HG02571 (cell line): ENCODE measurements at regions not wholly inside any gene's neighbourhood (a gene's known extent, or its start where the extent isn't known, plus 50 kb on each side); places are given as distances from the start of the nearest gene placed in this dataset.

Experiments used
- ATAC-seq: cut with Tn5 transposase; IDR thresholded peaks from one replicate; pipeline ENCODE4 v1.9.1; 2021; ENCODE audit warnings: mild to moderate bottlenecking, moderate library complexity; ENCODE audit not compliant: unreplicated experiment

DNA sequence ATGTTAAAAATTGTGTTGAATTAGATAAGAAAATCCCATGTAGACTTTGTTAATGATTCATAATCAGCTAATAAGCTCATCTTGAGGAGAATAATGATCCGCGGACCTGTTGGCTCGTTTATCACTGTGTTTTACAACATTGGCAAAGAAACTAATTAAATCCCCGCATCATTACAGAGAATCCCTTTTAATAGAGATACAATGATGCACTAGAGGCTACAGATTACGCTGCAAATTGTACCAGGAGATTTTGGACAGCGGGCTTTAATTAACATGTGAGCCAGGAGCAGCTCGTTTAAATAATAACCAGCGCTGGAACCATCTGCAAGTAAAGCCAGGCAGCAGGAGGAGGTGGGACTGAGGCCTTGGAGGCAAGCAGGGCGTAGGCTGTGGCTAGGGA, 280.3 kb upstream of the POU3F1 start:
- ATAC-seq, result no peak

DNA sequence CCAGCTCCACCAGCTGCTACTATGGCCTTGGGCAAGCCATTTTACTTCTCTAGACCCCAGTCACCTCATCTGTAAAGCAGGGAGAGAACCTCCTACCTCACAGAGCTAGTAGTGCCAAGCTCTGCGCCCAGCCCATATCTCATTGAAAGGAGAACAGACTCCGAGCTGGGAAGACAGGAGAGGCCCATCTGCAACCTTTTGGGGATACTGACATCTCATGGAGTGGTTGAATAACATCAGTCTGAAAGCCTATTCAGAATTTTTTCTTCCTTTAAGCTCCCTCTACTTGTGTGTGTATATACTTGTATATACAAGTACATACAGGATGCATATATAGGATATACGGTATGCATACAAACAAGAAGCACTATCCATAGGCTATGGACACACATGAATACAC, 279.5 kb upstream of the POU3F1 start:
- ATAC-seq, result no peak

DNA sequence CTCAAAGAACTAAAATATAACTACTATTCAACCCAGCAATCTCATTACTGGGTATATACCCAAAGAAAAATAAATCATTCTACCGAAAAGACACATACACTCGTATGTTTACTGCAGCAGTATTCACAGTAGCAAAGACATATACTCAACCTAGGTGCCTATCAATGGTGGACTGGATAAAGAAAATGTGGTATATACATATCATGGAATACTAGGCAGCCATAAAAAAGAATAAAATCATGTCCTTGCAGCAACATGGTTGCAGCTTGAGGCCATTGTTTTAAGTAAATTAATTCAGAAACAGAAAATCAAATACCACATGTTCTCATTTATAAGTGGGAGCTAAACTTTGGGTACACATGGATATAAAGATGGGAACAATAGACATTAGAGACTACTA, 266.2 kb upstream of the POU3F1 start:
- ATAC-seq, result no peak

DNA sequence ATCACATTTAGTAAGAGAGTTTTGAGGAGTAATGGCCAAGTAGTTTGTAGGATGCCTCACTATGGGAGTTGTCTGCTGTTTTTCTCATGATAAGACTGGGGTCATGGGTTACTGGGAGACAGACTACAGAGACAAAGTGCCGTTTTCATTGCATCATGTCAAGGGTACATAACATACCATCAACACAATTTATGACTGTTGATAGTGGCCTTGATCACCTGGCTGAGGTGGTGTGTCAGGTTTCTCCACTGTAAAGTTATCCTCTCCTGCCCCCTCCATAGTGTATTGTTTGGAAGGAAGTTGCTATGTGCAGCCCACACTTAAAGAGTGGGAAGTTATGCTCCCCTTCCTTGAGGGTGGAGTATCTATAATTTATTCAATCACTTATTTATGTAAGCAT, 263.5 kb upstream of the POU3F1 start:
- no peak for ATAC-seq

DNA sequence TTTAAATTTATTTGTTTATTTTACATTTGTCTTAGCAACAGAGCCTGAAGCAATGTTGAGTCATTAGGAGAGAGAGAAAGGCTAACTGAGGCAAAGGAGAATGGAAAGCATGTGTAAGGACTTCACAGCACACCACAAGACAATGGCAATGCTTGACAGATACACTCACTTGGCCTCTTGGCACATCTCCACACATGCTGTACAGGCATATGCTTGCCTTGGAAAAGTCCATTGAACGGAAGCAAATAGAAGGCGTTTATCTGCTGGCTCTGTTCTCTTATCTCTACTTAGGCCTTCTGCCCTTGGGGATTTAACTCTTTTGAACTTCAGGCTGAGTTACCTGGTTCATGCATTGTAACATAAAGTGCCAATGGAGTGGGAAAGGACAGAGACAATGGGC, 262.2 kb upstream of the POU3F1 start:
- no peak for ATAC-seq

DNA sequence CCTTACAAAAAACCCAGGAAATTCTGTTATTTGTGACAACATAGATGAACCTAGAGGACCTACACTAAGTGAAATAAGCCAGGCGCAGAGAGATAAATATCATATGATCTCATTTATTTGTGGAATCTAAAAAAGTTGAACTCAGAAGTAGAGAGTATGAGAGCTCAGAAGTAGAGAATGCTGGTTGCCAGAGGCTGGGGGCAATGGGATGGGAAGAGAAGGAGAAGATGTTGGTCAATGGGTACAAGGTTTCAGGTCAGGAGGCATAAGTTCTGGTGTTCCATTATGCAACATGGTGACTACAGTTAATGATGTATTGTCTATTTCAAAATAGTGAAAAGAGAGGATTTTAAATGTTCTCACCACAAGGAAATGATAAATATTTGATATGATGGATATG, 259.1 kb upstream of the POU3F1 start:
- ATAC-seq, result no peak

DNA sequence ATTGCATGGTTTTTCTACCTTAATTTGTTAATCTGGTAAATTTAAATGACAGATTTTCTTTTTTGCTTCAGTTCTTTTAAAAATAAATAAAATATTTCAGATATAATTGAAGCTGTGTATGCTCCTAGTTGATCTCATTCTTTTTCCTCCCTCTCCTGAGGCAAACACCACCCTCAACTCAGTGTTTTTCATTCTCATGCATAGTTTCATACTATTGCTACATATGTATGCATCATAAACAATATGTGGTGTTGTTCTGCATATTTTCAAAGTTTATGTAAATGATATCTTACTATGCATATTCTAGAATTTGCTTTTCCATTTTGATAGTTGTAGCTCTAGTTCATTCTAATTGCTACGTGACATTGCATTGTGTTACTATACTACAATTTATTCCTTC, 257.2 kb upstream of the POU3F1 start:
- no peak for ATAC-seq

DNA sequence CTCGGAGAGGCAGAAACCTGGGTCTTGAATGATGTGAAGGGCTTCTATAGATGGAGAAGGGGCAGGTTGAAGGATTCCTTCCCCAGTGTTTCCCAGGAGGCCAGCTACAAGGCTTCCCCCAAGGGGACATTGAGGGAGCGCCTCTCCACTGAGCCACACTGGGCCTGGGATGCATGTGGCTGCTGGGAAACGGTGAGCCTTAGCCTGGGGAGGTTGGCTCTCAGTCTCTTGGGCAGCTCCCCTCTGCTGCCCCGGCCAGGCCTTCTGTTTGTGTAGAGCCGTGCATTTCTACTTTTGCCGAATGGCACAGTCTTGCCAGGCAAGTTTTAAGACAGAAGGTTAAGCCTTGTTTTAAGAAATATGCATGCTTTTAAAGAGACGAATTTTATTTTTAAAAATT, 254.4 kb upstream of the POU3F1 start:
- no peak for ATAC-seq

DNA sequence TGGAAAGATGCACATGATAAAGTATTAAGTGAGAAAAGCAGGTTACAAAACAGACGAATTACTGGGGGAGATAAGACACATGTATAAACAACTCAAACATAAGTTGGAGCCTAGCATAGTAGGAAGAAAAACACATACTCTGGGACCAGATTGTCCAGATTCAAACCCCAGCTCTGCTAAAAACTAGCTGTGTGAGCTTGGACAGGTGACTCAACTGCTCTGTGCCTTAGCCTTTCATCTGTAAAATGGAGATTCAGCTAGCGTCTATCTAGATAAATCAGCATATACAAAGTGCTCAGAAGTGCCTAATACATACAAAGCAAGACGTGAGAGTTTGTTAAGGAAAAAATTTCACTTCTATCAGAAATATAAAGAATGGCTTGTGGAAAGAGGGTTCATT, 254.0 kb upstream of the POU3F1 start:
- no peak for ATAC-seq

DNA sequence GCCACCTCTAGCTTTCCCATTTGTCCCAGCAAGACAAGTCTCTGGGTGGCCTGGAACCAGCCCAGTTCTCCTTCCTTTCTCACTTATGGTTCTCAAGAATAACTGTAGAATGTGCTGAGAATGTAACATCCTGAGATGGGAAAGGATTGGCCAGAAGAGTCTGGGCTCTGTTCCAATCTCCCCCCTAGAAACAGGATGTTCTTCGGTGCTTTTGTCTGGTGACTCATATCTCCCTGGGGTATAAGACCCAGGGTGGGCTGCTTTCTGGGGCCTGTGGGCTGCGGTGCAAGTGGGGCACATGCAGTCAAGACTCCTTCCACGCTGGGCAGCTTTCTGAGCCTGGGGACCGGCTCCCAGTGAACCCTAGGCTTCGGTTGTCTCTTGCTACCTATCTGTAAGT, 251.2 kb upstream of the POU3F1 start:
- no peak for ATAC-seq

DNA sequence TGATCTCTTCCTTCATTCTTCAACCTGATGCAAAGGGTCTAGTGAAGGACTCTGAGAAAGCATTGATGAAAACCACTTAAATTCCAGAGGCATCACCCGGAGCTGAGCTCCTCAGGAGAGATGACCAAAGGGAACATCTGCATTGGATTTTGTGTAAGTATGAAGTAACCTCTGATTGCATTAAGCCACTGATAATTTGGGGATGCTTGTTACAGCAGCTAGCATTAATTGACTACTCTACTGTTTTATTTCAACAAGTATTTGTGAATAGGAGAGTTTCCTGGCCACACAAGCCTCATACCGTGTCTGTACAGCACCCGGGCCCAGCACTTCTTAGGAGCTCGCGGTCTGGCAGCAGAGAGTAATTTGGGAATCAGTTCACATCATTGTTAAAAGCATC, 250.7 kb upstream of the POU3F1 start:
- no peak for ATAC-seq

DNA sequence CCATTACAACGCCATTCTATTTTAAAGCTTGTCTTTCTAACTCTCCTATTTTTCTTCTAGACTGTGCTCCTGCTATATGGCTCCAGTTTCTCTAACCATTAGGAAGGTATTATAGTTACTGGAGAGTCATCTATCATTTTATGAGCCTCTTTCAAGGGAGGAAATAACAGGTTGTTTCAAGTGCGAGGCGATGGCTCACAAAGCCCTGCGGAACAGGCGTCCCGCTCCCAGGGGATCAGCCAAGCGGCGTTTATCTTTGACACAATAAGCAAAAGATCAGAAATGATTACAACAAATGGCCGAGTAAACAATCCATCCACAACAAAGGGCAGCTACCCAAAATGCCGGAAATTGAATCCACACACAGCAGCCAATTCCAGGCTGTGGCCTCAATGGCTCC, 249.5 kb upstream of the POU3F1 start:
- no peak for ATAC-seq

DNA sequence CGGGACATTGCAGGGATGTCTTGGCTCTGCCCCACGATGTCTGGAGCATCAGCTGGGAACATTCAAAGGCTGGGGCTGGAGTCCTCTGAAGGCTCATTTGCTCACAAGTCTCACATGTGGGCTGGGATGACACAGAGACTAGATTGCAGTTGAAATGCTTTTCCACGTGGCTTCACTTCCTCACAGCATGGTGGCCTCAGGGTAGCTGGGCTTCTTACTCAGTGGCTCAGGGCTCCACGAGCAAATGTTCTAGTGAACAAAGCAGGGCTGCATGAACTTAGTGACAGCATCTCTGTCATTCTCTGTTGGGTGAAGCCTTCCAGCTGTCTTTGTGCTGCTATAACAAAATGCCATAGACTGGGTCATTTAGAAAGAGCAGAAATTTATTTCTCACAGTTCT, 247.0 kb upstream of the POU3F1 start:
- ATAC-seq, result no peak

DNA sequence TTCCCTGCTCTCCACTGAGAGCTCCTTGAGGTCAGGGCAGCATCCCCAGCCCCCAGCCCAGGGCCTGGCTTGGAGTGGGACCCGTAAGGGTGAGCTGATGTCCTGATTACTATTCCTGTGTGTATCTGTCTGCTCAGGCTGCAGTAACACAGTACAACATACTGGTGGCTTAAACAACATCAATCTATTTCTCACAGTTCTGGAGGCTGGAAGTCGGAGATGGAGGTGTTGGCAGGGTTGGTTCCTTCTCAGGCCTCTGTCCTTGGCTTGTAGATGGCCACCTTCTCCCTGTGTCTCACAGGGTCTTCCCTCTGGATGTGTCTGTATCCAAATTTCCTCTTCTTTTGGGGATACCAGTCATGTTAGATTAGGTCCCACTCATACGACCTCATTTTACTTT, 246.4 kb upstream of the POU3F1 start:
- ATAC-seq, result no peak

DNA sequence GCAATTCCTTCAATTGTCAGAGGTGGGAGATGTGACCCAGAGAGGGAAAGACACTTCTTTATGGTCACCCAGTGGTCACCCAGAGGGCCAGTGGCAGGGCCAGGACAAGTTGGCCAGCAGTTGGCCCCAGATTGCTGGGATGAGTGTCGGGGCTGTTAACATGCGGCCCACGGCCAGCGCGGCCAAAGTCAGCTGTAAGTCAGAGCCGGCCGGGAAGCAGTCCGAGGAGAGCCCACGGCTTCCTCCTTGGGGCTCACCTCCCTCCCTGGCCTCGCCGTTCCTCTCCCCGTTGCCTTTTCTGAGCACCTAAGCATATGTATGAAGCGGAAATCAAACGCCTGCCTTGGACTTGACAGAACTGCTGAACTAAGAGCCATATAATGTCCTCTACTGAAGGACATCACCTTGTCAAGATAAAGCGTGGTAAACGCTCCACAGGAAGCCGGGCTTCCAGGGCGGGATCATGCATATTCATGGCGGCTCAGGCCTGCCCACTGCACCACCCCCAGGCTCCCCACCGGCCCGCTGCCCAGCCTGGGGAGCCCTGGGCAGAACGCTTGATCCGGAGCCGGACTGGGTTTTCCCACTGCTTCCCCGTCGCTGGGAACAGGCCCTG, 245.4 kb upstream of the POU3F1 start:
- no peak for ATAC-seq

DNA sequence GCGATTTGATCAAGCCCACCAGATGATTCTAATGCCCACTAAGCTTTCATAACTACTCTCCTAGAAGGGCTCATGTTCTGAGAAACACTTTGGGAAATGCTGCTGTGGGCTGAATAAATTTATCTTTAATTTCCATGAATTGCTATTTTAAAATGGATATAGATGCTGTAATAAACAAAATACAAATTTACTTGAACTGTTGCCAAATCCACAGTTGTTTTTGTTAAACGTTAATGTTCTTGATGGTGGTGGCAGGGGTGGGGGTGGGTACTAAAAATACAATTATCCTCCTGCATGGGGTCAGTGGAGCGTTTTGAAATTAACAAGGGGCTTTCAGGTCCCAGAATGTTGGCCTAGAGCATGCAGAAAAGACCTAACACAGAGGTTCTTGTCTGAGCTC, 244.7 kb upstream of the POU3F1 start:
- no peak for ATAC-seq

DNA sequence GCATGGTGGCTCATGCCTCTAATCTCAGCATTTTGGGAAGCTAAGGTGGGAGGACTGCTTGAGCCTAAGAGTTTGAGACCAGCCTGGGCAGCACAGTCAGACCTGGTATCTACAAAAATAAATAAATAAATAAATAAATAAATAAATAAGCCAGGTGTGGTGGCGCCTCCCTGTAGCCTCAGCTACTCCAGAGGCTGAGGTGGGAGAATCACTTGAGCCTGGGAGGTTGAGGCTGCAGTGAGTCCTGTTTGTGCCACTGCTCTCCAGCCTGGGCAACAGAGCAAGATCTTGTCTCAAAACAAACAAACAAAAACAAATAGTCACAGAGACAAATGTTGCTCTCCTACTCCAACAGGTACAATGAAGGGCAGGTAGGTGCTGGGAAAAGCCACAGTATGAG, 242.4 kb upstream of the POU3F1 start:
- no peak for ATAC-seq

DNA sequence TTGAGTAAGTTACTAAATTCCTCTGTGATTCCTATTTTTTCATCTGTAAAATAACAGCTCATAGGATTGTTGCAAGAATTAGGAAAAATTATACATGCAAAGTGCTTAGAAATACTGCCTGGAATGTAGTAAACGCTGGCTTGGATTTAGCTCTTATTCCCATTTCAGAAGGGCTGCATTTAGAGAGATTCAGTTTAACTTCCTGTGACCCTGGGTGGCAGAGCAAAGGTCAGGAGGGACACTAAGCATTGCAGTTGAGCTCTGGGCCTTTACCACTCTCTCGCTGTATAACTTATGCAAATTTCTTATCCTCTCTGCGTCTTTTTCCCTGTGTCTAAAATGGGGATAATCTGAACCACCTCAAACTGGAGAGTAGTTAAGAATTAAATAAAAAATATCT, 241.0 kb upstream of the POU3F1 start:
- ATAC-seq, result no peak

DNA sequence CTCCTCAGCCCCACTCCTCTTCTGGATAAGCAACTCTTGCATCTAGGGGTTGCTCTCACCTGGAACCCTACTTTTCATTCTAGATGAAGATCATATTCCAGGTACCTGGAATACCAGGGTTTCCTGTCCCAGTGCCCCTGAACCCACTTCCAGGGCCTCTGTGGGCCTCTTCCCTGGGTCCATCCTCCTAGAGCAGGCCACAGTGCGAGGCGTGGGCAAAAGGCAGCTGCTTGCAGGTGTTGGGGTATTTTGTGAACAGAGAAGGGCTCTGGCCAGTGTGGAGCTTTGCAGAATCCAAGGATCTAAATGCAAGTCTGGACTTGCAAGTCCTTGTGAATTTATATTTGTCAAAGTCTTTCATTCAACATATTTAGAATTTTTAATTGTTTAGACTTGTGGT, 240.4 kb upstream of the POU3F1 start:
- no peak for ATAC-seq

DNA sequence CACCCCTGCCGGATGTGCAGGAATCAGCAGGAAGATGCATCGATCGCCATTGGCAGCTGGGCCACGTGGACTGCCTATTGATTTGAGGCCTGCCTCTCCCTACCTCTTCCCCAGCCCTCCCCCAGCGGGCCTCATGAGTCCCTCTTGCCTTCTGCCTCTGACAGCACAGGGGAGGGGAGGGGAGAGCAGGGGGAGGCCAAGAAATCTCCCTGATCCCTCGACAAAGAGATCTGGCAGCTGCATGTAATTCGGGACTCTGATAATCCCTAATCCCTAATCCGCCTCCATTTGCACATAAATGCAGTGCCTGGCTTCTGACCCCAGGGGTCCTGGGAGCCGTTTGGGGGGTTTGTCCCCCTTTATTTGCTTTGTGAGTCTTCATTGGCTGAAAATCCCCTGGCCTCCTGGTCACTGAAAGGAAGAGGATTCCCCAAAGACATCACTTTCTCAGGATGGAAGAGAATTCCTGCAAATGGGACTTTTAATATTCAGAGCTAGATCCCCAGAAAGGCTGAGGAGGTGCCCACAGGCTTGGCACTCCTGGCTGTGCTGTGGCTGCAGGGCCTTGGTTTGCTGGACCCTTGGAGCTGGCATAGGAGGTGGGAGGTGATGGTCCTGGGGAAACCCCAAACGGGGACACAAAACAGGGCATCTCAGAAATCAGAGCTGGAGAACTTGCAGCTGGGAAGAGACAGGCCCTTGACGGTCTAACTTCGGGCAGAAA, 239.4 kb upstream of the POU3F1 start:
- ATAC-seq, result no peak

DNA sequence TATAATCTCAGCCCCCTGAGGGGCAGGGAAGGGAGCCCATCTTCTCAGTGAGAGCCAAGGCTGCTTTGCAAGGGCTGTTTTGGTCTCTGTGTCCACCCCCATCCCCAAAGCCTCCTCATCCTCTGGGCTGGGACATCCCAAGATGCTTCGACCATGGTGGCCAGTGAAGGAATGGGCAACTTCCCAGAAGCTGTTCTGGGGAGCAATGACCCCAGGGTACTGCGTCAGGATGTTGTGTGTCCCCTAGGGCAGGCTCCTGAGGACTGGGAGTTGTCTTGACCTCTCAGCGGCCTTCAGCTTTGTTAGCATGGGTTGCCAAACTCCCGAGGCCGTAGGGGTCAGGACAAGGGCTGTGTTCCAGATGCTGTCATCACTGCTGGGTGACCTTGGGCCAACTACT, 238.4 kb upstream of the POU3F1 start:
- no peak for ATAC-seq

DNA sequence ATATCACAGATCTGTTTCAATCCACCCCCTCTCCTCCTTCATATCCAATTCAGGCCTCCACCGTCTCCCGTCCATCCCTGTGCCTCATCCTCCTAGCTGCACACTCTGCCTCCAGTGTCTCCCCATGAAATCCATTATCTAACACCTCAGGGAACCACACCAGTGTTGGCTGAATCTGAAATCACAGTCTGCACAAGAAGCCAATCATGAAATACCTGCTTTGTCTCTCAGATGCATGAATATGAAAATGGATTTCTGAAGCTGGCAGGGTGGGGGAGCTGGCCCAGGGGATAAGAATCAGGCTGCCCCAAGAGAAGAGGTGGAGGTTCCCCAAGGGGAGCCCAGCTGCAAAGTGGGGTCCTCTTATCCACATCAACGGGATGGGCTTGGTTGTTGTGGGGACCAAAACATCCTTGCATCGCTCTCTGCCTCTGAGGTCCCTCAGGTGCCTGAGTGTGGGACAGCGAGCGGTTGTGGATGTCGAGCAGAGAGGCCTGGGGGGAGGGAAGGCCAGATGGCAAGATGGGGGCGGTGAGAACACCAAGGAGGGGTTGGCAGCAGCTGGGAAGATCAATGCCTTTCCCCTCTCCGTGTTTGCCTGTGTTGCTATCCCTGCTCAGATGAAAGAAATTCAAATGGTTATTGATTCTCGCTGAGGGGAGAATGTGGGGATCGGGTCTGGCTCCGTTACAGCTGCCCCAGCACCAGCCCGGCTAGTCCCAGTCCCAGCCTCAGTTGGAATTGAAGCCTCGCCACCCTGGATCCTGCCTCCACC, 237.3 kb upstream of the POU3F1 start:
- ATAC-seq, result no peak
